ENCODE measurements at regions not wholly inside any gene's neighbourhood (a gene's known extent, or its start where the extent isn't known, plus 50 kb on each side); places are given as distances from the start of the nearest gene placed in this dataset.

DNA sequence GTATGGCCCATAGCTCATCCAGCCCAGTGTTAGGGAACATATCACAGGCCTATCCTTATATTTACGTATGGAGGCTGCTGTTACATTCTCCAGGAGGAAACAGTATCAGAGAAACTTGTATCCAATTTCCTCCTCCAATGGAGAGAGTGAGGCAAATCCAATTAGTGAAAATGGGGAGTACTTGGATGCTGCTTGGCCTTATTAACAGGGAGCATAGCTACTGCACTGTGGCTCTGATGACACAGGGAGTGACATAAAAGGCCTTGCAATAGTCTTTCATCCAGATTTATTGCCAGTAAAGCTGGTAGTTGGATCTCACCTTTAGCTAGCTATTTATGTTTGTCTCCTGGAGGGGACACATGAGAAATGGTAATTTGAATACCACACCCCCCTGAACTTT is 313.2 kb upstream of the MTPN start:
- 6 to 9% methylated on average over 1 of the region's 1 CpG for WGBS, 2 experiments (ENCODE audit: low coverage in 1 of 2, low lambda C conversion rate in 2 of 2, missing lambda C conversion rate in 2 of 2)

DNA sequence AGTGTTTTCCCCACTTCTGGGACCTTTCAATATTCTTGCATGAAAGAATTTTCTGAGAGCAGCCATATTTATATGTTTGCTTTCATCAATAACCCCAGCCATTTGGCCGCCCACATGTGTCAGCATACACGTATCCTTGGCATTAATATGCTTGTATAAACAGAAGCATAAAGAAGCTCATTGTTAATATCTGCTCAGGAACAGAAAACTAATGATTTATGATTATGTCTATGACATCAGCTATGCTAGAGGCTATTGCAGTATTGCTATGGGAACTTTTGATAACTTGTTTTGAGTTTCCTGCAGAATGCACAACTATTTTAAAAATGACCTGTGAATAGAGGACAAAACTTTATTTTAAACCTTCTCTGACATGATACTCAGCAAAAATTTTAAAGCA is 300.9 kb upstream of the MTPN start:
- Histone ChIP-seq H3K9me2 (ENCODE audit: insufficient read depth) (no peaks in the 10 kb centered on the region), H3K4me2 (ENCODE audit: unreplicated experiment) (no peak overlapping the region), H3K4me1 (ENCODE audit: insufficient read depth) (no peaks in the 10 kb centered on the region), H4K20me1 (ENCODE audit: insufficient read depth) (no peaks in the 10 kb centered on the region), H3K79me2 (ENCODE audit: insufficient read depth) (no peaks in the 10 kb centered on the region), H3K27ac (no peak overlapping the region), H3K9ac (no peak overlapping the region), H2AFZ (no peak overlapping the region), H3F3A (ENCODE audit: insufficient read depth) (no peaks in the 10 kb centered on the region), H3K9me3 (ENCODE audit: low read depth) (no peaks in the 10 kb centered on the region), H3K27me3 (replicated peaks; ENCODE audit: insufficient read depth) (no peaks in the 10 kb centered on the region), H3K36me3 (ENCODE audit: low read depth) (no peaks in the 10 kb centered on the region), H3K4me3 (no peak overlapping the region)
- in situ Hi-C loops (cut with MboI), result no loop called here
- DNase-seq, result no peak
- TF ChIP-seq EZH2 (IDR thresholded peaks at IDR 0.05; ENCODE audit: insufficient read depth, poor library complexity, severe bottlenecking) (no peak), EZH2phosphoT487 (IDR thresholded peaks at IDR 0.05; ENCODE audit: insufficient read depth, low read depth) (no peak)
- 12% methylated on average over 2 of the region's 2 CpGs for WGBS, 2 experiments (ENCODE audit: low coverage in 1 of 2, low lambda C conversion rate in 2 of 2, missing lambda C conversion rate in 2 of 2)

More for the DNA sequence above, 313.2 kb upstream of the MTPN start:
- Histone ChIP-seq H3K27ac (no peak overlapping the region), H3K9ac (no peak overlapping the region), H3K27me3 (replicated peaks; ENCODE audit: insufficient read depth) (no peaks in the 10 kb centered on the region), H3K36me3 (ENCODE audit: low read depth) (no peaks in the 10 kb centered on the region), H3K4me2 (ENCODE audit: unreplicated experiment) (no peak overlapping the region), H3F3A (ENCODE audit: insufficient read depth) (no peaks in the 10 kb centered on the region), H3K79me2 (ENCODE audit: insufficient read depth) (no peaks in the 10 kb centered on the region), H3K9me3 (ENCODE audit: low read depth) (no peaks in the 10 kb centered on the region), H4K20me1 (ENCODE audit: insufficient read depth) (no peaks in the 10 kb centered on the region), H3K4me3 (no peak overlapping the region), H3K4me1 (ENCODE audit: insufficient read depth) (no peaks in the 10 kb centered on the region), H2AFZ (no peak overlapping the region), H3K9me2 (ENCODE audit: insufficient read depth) (no peaks in the 10 kb centered on the region)
- DNase-seq, result no peak
- in situ Hi-C loops (cut with MboI), result no loop called here
- no peak for TF ChIP-seq EZH2 (IDR thresholded peaks at IDR 0.05; ENCODE audit: insufficient read depth, poor library complexity, severe bottlenecking)
- TF ChIP-seq EZH2phosphoT487 (IDR thresholded peaks at IDR 0.05; ENCODE audit: insufficient read depth, low read depth), result no peak

DNA sequence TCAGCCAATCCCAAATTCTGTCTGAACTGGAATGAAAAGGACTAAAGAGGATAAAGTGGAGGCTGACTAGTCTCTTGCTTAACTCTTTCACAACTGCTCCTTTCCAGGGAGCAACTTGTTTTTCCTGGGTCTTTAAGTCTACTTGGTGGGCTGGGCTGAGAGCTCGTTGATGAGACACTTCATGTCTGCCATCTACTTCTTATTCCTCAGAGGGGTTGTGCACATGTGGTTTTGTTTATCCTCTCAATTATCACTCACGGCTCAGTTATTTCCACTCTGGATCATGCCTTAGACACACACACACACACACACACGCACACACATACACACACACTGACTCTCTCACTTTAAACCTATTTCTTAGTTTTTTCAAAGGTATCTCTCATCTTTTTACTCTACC is 298.6 kb upstream of the MTPN start:
- H3K4me2 ChIP-seq (ENCODE audit: unreplicated experiment), result no peak overlapping the region
- WGBS, 2 experiments (ENCODE audit: low coverage in 1 of 2, low lambda C conversion rate in 2 of 2, missing lambda C conversion rate in 2 of 2), result 0% methylated on average over 3 of the region's 3 CpGs
- H3K27me3 ChIP-seq (replicated peaks; ENCODE audit: insufficient read depth), result no peaks in the 10 kb centered on the region
- DNase-seq, result peak; percentile 3
- H3K9me2 ChIP-seq (ENCODE audit: insufficient read depth), result no peaks in the 10 kb centered on the region
- H3K4me3 ChIP-seq, result no peak overlapping the region
- H3K79me2 ChIP-seq (ENCODE audit: insufficient read depth), result no peaks in the 10 kb centered on the region
- no peaks in the 10 kb centered on the region for H3K36me3 ChIP-seq (ENCODE audit: low read depth)
- H4K20me1 ChIP-seq (ENCODE audit: insufficient read depth), result no peaks in the 10 kb centered on the region
- in situ Hi-C loops (cut with MboI), result no loop called here
- no peak overlapping the region for H2AFZ ChIP-seq
- no peak for TF ChIP-seq EZH2phosphoT487 (IDR thresholded peaks at IDR 0.05; ENCODE audit: insufficient read depth, low read depth)
- TF ChIP-seq EZH2 (IDR thresholded peaks at IDR 0.05; ENCODE audit: insufficient read depth, poor library complexity, severe bottlenecking), result no peak
- H3K9ac ChIP-seq, result no peak overlapping the region
- H3F3A ChIP-seq (ENCODE audit: insufficient read depth), result no peaks in the 10 kb centered on the region
- H3K4me1 ChIP-seq (ENCODE audit: insufficient read depth), result no peaks in the 10 kb centered on the region
- H3K27ac ChIP-seq, result no peak overlapping the region
- H3K9me3 ChIP-seq (ENCODE audit: low read depth), result no peaks in the 10 kb centered on the region

DNA sequence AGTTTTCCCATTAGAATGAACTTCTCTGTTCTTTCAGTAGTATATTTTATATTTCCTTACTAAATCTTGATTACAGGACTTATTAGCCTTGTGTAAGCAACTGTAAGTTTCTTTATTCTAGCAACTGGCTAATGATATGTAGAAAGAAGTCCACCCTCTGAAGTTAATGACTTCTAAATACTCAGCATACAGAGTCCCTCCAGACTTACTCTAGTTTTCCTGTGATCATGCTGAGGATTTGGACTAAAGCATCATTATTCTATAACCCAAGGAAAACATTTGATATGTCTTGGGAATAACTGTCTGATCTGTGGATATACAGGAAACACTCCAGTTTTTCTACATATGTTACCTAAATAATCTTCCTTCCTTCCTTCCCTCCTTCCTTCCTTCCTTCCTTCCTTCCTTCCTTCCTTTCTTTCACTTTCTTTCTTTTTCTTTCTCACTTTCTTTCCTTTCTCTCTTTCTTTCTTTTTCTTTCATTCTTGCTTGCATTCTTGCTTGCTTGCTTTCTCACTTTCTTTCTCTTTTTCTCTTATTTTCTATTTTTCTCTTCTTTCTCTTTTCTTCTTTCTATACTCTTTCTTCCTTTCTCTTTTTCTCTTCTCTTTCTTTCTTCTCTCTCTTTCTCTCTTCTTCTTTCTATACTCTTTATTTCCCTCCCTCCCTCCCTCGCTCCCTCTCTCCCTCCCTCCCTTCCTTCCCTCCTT is 297.6 kb upstream of the MTPN start:
- no peaks in the 10 kb centered on the region for H3F3A ChIP-seq (ENCODE audit: insufficient read depth)
- H2AFZ ChIP-seq, result no peak overlapping the region
- no peaks in the 10 kb centered on the region for H3K79me2 ChIP-seq (ENCODE audit: insufficient read depth)
- in situ Hi-C loops (cut with MboI), result no loop called here
- 19 to 63% methylated on average over 1 of the region's 1 CpG for WGBS, 2 experiments (ENCODE audit: low coverage in 1 of 2, low lambda C conversion rate in 2 of 2, missing lambda C conversion rate in 2 of 2)
- no peaks in the 10 kb centered on the region for H4K20me1 ChIP-seq (ENCODE audit: insufficient read depth)
- TF ChIP-seq EZH2 (IDR thresholded peaks at IDR 0.05; ENCODE audit: insufficient read depth, poor library complexity, severe bottlenecking), result no peak
- no peak for TF ChIP-seq EZH2phosphoT487 (IDR thresholded peaks at IDR 0.05; ENCODE audit: insufficient read depth, low read depth)
- DNase-seq, result no peak
- H3K27ac ChIP-seq, result no peak overlapping the region
- no peaks in the 10 kb centered on the region for H3K36me3 ChIP-seq (ENCODE audit: low read depth)
- H3K9me2 ChIP-seq (ENCODE audit: insufficient read depth), result no peaks in the 10 kb centered on the region
- no peak overlapping the region for H3K4me2 ChIP-seq (ENCODE audit: unreplicated experiment)
- no peak overlapping the region for H3K4me3 ChIP-seq
- no peaks in the 10 kb centered on the region for H3K4me1 ChIP-seq (ENCODE audit: insufficient read depth)
- no peaks in the 10 kb centered on the region for H3K9me3 ChIP-seq (ENCODE audit: low read depth)
- H3K27me3 ChIP-seq (replicated peaks; ENCODE audit: insufficient read depth), result no peaks in the 10 kb centered on the region
- H3K9ac ChIP-seq, result no peak overlapping the region

Measured in GM23248 (cell line).